IPS DF 4.7 (cell line): ENCODE measurements at regions not wholly inside any gene's neighbourhood (a gene's known extent, or its start where the extent isn't known, plus 50 kb on each side); places are given as distances from the start of the nearest gene placed in this dataset.
A peak's percentile ranks its signal among the peaks of the same experiment; 100 is the strongest.

Experiments used
- DNase-seq: peaks from one replicate; pipeline ENCODE4 v3.0.0-alpha.2; 2013; ENCODE audit warnings: low spot score; ENCODE audit errors: extremely low read depth

DNA sequence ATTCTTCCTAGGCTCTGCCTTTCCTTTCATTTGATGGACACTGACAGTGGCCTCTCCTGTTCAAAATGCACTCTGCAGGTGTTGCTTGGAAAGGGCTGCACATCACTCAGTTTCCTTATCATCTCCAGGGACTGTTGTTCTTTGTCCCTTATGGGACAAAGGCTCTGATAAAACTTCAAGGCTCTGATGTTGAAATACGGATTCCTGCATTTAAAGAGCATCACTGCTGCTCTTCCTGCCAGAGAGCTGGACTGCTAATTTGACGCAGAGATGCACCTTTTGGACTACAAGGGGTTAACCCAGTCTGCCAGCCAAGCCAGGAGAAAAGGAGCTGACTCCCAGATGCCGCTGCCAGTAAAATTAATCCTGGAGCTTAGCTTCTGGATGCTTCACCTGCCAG, 952.1 kb downstream of the DIAPH3 start:
- DNase-seq: no peak

- no peak for DNase-seq
These were observed 934.3 kb downstream of the DIAPH3 start for GRCh38 chr13:59229401-59229800.

- no peak for DNase-seq
These were observed 933.9 kb downstream of the DIAPH3 start for GRCh38 chr13:59229861-59230260.

DNA sequence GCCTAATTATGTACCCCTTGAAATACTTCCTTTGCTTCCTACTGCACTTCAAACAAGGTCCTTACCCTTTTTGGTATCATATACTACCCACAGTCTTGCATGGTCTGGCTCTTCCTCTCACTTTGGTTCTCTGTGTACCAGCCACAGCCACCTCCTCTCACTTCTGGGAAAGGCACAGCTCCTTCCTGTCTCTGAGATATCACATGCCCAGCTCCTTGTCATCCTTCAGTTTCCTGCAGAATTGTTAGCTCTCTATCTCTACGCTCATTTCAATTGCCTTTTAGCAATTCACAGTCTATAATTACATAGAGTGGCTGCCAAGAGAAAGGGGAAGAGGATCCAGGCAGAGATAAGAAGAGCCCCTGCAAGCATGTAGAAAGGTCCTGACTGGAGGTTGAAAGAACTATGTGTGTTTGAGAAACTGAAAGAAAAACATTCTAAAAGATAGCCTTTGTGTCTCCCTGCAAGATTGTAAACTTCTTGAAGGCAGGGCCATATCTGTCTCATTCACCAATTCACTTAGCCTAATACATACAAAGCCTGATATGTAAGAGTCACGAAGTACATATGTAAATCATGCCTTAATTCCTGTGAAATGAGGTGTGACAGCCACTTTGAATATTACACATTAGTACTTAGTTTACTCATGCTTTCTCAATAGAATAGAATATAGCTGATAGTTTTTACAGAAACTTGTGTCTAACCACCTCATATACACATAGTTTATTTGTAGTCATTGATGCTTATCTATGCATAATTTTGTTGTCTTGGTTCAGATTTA, 933.1 kb downstream of the DIAPH3 start:
- no peak for DNase-seq

DNA sequence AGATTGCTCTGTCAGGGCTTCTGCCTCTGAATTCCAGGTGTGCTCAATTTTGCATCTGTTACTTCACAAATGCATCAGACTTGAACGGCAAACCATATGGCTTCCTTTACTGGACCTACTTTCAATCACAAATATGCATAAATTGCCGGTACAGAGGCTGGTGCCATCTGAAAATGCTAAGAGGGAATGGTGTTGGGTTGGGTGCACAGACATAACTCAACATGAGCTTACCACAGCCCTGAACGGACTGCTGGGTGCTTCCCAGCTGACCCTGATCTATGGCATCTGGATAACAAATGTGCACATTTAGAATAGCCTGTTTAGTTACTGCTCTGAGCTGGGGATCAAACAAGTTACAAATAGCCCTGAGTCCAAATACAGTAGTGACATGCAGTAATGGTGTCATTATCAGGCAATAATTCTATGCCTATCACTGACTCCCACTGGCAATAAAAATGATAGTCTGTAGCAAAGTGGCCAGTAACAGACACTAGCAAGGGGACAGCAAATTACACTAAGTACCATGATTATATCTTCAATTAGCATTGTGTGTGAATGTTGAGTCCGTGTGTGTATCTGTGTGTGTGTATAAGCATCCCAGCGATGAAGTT, 927.3 kb downstream of the DIAPH3 start:
- no peak for DNase-seq

- DNase-seq: no peak
These were observed 926.8 kb downstream of the DIAPH3 start for GRCh38 chr13:59236944-59237343.

GRCh38 chr13:59247171-59247570, 916.6 kb downstream of the DIAPH3 start:
- no peak for DNase-seq

DNA sequence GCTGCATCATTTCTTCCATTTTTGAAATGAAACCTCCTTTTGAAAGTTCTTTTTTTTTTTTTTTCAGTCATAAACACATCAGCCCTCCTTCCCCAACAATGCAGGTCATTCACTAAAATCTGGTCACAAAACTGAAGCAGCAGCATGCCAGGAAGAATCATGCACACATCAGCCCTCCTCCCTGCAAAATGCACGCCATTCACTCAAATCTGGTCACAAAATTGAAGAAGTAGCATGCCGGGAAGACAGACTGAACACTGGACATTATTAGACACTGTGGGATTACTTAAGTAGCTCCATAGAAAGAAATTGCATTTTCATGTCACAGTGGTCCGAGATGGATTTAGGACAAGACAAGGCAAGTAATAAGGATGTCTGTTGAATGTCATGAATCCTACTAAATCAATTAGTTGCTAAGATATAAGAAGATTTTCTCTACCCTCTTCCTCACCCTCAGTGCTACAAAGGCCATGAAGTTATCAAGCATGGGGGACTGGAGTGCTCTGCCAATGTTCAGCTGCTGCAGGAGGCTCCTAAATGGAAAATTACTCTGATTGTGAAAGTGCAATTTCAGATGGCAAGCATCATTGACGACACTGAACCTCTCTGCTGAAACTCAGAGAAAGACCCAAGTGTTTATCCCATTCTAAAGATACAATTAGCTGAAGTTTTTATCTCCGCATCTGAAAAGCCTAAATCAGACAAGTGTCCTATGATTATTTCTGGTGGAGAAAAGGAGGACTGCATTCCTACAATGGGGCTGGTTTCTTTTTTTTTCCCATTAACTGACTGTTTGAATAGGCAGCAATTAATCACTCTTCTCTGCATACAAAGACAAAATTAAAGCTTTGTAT, 913.2 kb downstream of the DIAPH3 start:
- DNase-seq: no peak

- DNase-seq: no peak
These were observed 904.3 kb downstream of the DIAPH3 start for GRCh38 chr13:59259165-59260000.

- DNase-seq: peak; percentile 30
These were observed 901.7 kb downstream of the DIAPH3 start for GRCh38 chr13:59261928-59262488.

- DNase-seq: no peak
These were observed 900.2 kb downstream of the DIAPH3 start for GRCh38 chr13:59263531-59263930.

- DNase-seq: no peak
These were observed 897.2 kb downstream of the DIAPH3 start for GRCh38 chr13:59266478-59267063.

GRCh38 chr13:59269476-59269875, 894.3 kb downstream of the DIAPH3 start:
- no peak for DNase-seq

- DNase-seq: no peak
These were observed 893.4 kb downstream of the DIAPH3 start for GRCh38 chr13:59270327-59270726.

GRCh38 chr13:59274958-59275727, 888.6 kb downstream of the DIAPH3 start:
- DNase-seq: no peak

- DNase-seq: no peak
These were observed 887.3 kb downstream of the DIAPH3 start for GRCh38 chr13:59276436-59276835.

- DNase-seq: no peak
These were observed 886.6 kb downstream of the DIAPH3 start for GRCh38 chr13:59277106-59277505.

- no peak for DNase-seq
These were observed 884.7 kb downstream of the DIAPH3 start for GRCh38 chr13:59279028-59279427.

- no peak for DNase-seq
These were observed 884.2 kb downstream of the DIAPH3 start for GRCh38 chr13:59279576-59279975.

- DNase-seq: no peak
These were observed 883.4 kb downstream of the DIAPH3 start for GRCh38 chr13:59280297-59280696.
